CD14-positive monocyte (primary cell): ENCODE measurements at regions not wholly inside any gene's neighbourhood (a gene's known extent, or its start where the extent isn't known, plus 50 kb on each side); places are given as distances from the start of the nearest gene placed in this dataset.

Experiments
- DNase-seq, 3 donors: peaks; one replicate each; pipeline ENCODE4 v3.0.0-alpha.2; 2011 to 2022
- H2AFZ ChIP-seq: 2 replicates; pipeline ENCODE4 v1.6.0; 2012; ENCODE audit warnings: mild to moderate bottlenecking, low read depth, low read length, inconsistent platforms; ENCODE audit not compliant: insufficient read depth, poor library complexity, severe bottlenecking
- H3K27ac ChIP-seq, 2 donors: 1 replicate in 1 of 2; 2 replicates in 1 of 2; pipeline ENCODE4 v1.5.1; 2012 to 2013; ENCODE audit warnings: low read length in 2 of 2, control low read depth in 1 of 2, inconsistent platforms in 1 of 2, low read depth in 1 of 2, mild to moderate bottlenecking in 1 of 2
- H3K27me3 ChIP-seq, 2 donors: one replicate each; pipeline versions ENCODE4 v1.6.0 to v1.6.1; 2011 to 2013; ENCODE audit warnings: low read length in 2 of 2; ENCODE audit not compliant: control insufficient read depth in 2 of 2, insufficient read depth in 2 of 2
- H3K36me3 ChIP-seq, 2 donors: replicated peaks in 1 of 2; 1 replicate in 1 of 2; 2 replicates in 1 of 2; pipeline versions ENCODE4 v1.5.1 to v1.6.1; 2012 to 2013; ENCODE audit warnings: low read length in 2 of 2, control low read depth in 1 of 2, inconsistent platforms in 1 of 2, mild to moderate bottlenecking in 1 of 2; ENCODE audit not compliant: insufficient read depth in 2 of 2, control insufficient read depth in 1 of 2
- H3K4me1 ChIP-seq, 2 donors: 1 replicate in 1 of 2; 2 replicates in 1 of 2; pipeline versions ENCODE4 v1.5.1 to v1.6.1; 2012 to 2013; ENCODE audit warnings: low read length in 2 of 2, control low read depth in 1 of 2, inconsistent platforms in 1 of 2, mild to moderate bottlenecking in 1 of 2, moderate library complexity in 1 of 2; ENCODE audit not compliant: insufficient read depth in 2 of 2, control insufficient read depth in 1 of 2
- H3K4me2 ChIP-seq: replicated peaks from 2 replicates; pipeline ENCODE3; 2012; ENCODE audit warnings: low read length, moderate library complexity, mild to moderate bottlenecking; ENCODE audit not compliant: poor library complexity, severe bottlenecking; ENCODE audit errors: extremely low read depth
- H3K4me3 ChIP-seq, 3 experiments: fragments of 200-600 bp in 1 of 3; sonication (generic) in 1 of 3; replicated peaks in 1 of 3; 1 replicate in 2 of 3; 2 replicates in 1 of 3; pipeline ENCODE4 v1.5.1; 2011 to 2013; ENCODE audit warnings: low read length in 3 of 3, mild to moderate bottlenecking in 3 of 3, control low read depth in 2 of 3, low read depth in 2 of 3, inconsistent platforms in 1 of 3, moderate library complexity in 1 of 3
- H3K79me2 ChIP-seq: 2 replicates; pipeline ENCODE4 v1.6.0; 2012; ENCODE audit warnings: mild to moderate bottlenecking, control low read depth, inconsistent platforms, low read length, moderate library complexity; ENCODE audit not compliant: insufficient read depth
- H3K9ac ChIP-seq: 2 replicates; pipeline ENCODE4 v1.6.0; 2017; ENCODE audit warnings: low read length, mild to moderate bottlenecking; ENCODE audit not compliant: insufficient read depth, poor library complexity, severe bottlenecking
- H3K9me3 ChIP-seq, 2 donors: replicated peaks in 1 of 2; 1 replicate in 1 of 2; 2 replicates in 1 of 2; pipeline versions ENCODE4 v1.5.1 to v1.6.1; 2012 to 2013; ENCODE audit warnings: low read length in 2 of 2, control low read depth in 1 of 2; ENCODE audit not compliant: control insufficient read depth in 1 of 2, insufficient read depth in 1 of 2
- H4K20me1 ChIP-seq: 2 replicates; pipeline ENCODE4 v1.6.0; 2012; ENCODE audit warnings: mild to moderate bottlenecking, low read length, control low read depth, moderate library complexity; ENCODE audit not compliant: insufficient read depth
- H3K27ac Mint-ChIP-seq, 7 donors: one replicate each; pipeline ENCODE4 v1.8.0; 2020; ENCODE audit warnings: mild to moderate bottlenecking in 7 of 7, mixed read lengths in 7 of 7, moderate library complexity in 6 of 7, inconsistent platforms in 2 of 7
- H3K27me3 Mint-ChIP-seq, 3 donors: one replicate each; pipeline ENCODE4 v1.8.0; 2021 to 2022; ENCODE audit warnings: low read depth in 3 of 3, mild to moderate bottlenecking in 3 of 3, mixed read lengths in 3 of 3, moderate library complexity in 3 of 3, inconsistent platforms in 1 of 3
- H3K36me3 Mint-ChIP-seq, 2 donors: one replicate each; pipeline ENCODE4 v1.8.0; 2020; ENCODE audit warnings: mixed read lengths in 2 of 2, inconsistent platforms in 1 of 2, mild to moderate bottlenecking in 1 of 2
- H3K4me1 Mint-ChIP-seq: one replicate; pipeline ENCODE4 v1.8.0; 2020; ENCODE audit warnings: mild to moderate bottlenecking, mixed read lengths
- H3K4me3 Mint-ChIP-seq, 2 donors: one replicate each; pipeline ENCODE4 v1.8.0; 2020; ENCODE audit warnings: mild to moderate bottlenecking in 2 of 2, mixed read lengths in 2 of 2, moderate library complexity in 1 of 2
- H3K9me3 Mint-ChIP-seq, 7 donors: one replicate each; pipeline ENCODE4 v1.8.0; 2020 to 2022; ENCODE audit warnings: mixed read lengths in 7 of 7, mild to moderate bottlenecking in 6 of 7, moderate library complexity in 6 of 7, inconsistent platforms in 2 of 7
- WGBS: methylation state at CpG from one replicate; pipeline ENCODE4 v1.1.5; 2013; ENCODE audit warnings: missing lambda C conversion rate; ENCODE audit not compliant: insufficient coverage; 5-methylcytosine and 5-hydroxymethylcytosine counted together
- intact Hi-C, 2 donors: fragments of 100-400 bp; cut with micrococcal nuclease; formaldehyde crosslinking; loops; one replicate each; pipeline versions ENCODE4 v1.15.0 to v1.15.1; 2023
- TF ChIP-seq, protein P1 (sequence below): fragments of 200-600 bp; IDR thresholded peaks from one replicate; pipeline ENCODE4 v1.8.0; 2022; ENCODE audit warnings: antibody characterized with exemption, mild to moderate bottlenecking

DNA sequence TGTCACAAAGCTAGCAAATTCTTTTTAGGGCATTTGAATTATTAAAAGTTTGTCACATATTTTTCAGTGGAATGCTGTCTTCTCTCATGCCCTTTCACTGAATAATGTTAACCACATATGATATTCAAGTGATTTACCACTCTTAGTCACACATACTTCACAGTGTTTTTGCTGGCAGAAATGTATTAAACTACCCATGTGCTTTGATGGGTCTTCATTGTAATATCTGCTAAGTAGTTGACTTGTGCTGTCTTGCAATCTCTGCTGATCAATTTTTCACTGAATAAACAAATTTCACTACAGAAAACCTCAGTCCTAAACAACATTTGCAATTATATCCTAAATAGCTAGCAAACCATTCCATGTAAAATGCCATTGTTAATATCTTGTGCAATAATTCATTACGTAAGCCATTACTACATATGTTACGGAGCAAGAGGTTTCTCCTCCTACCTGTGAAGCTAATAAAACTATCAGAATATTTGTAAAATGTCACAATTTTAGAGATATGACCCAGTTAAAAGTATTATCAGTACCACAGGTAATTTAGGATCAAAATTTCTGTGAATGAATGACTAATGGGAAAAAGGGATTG, 64.6 kb upstream of the LMO3 start:
- Histone ChIP-seq H4K20me1 (no peaks in the 10 kb centered on the region), H3K4me3 (no peak overlapping the region), H3K36me3 (no peaks in the 10 kb centered on the region), H3K27ac (no peak overlapping the region), H3K4me2 (no peak overlapping the region), H3K79me2 (no peaks in the 10 kb centered on the region), H3K9ac (no peak overlapping the region), H3K27me3 (no peaks in the 10 kb centered on the region), H2AFZ (no peak overlapping the region), H3K4me1 (no peaks in the 10 kb centered on the region), H3K9me3 (no peaks in the 10 kb centered on the region)
- Mint-ChIP-seq H3K4me1 (no peaks in the 10 kb centered on the region), H3K27ac (no peak overlapping the region), H3K9me3 (peaks cover 0 to 2% (median 0%) of the 10 kb centered on the region in 7 donors), H3K27me3 (no peaks in the 10 kb centered on the region), H3K36me3 (no peaks in the 10 kb centered on the region), H3K4me3 (no peak overlapping the region)
- DNase-seq, result no peak
- intact Hi-C loops, result no loop called here
- WGBS, result no CpG with 5 or more reads among the region's 2 CpGs
- TF ChIP-seq, protein P1, sequence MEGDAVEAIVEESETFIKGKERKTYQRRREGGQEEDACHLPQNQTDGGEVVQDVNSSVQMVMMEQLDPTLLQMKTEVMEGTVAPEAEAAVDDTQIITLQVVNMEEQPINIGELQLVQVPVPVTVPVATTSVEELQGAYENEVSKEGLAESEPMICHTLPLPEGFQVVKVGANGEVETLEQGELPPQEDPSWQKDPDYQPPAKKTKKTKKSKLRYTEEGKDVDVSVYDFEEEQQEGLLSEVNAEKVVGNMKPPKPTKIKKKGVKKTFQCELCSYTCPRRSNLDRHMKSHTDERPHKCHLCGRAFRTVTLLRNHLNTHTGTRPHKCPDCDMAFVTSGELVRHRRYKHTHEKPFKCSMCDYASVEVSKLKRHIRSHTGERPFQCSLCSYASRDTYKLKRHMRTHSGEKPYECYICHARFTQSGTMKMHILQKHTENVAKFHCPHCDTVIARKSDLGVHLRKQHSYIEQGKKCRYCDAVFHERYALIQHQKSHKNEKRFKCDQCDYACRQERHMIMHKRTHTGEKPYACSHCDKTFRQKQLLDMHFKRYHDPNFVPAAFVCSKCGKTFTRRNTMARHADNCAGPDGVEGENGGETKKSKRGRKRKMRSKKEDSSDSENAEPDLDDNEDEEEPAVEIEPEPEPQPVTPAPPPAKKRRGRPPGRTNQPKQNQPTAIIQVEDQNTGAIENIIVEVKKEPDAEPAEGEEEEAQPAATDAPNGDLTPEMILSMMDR, result no peak

DNA sequence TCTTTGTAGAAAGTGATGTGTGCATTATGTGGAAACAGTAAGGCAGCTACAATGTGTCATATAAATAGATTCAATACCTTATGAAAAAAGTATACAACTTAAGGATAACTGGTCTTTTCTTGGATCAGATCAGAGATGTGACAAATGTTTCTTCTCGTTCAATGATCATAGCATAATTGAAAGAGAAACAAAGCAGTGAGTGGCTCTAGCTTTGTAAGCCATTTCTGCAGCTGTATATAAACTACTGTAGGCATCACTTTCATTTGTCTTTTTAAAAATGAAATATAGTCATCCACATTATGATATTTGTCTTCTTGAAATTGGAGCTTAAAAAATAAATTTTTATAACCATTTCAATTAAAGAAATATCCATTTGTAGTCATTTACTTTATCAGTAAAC, 63.8 kb upstream of the LMO3 start:
- no peaks in the 10 kb centered on the region for H3K4me1 ChIP-seq
- no peaks in the 10 kb centered on the region for H3K36me3 ChIP-seq
- no peaks in the 10 kb centered on the region for H4K20me1 ChIP-seq
- H3K79me2 ChIP-seq, result no peaks in the 10 kb centered on the region
- Mint-ChIP-seq H3K4me3 (no peak overlapping the region), H3K4me1 (no peaks in the 10 kb centered on the region), H3K36me3 (no peaks in the 10 kb centered on the region), H3K27me3 (no peaks in the 10 kb centered on the region), H3K27ac (no peak overlapping the region), H3K9me3 (peaks cover 0 to 2% (median 0%) of the 10 kb centered on the region in 7 donors)
- no peaks in the 10 kb centered on the region for H3K27me3 ChIP-seq
- H2AFZ ChIP-seq, result no peak overlapping the region
- WGBS, result no CpG with 5 or more reads among the region's 1 CpG
- no peak overlapping the region for H3K4me3 ChIP-seq
- no peaks in the 10 kb centered on the region for H3K9me3 ChIP-seq
- no peak overlapping the region for H3K27ac ChIP-seq
- no peak for DNase-seq
- H3K9ac ChIP-seq, result no peak overlapping the region
- TF ChIP-seq, protein P1, result no peak
- intact Hi-C loops, result no loop called here
- no peak overlapping the region for H3K4me2 ChIP-seq
